Lung (tissue), 11 donors: ENCODE measurements at regions not wholly inside any gene's neighbourhood (a gene's known extent, or its start where the extent isn't known, plus 50 kb on each side); places are given as distances from the start of the nearest gene placed in this dataset.

Experiments used
- ATAC-seq: fragments of 200-7000 bp; cut with Tn5 transposase; one replicate; pipeline ENCODE4 v1.9.1; 2020; ENCODE audit warnings: moderate number of reproducible peaks; ENCODE audit not compliant: insufficient read depth, low FRiP score
- DNase-seq, 3 donors: peaks; one replicate each; pipeline ENCODE4 v3.0.0-alpha.2; 2013 to 2017
- H3K27ac ChIP-seq, 2 donors: one replicate each; pipeline ENCODE4 v1.5.1; 2013; ENCODE audit warnings: mild to moderate bottlenecking in 2 of 2, moderate library complexity in 2 of 2, control low read depth in 1 of 2, inconsistent platforms in 1 of 2, low read depth in 1 of 2, low read length in 1 of 2
- H3K27me3 ChIP-seq, 3 donors: one replicate each; pipeline ENCODE4 v1.5.1; 2013; ENCODE audit warnings: low read length in 2 of 3; ENCODE audit not compliant: control insufficient read depth in 3 of 3, insufficient read depth in 3 of 3
- H3K36me3 ChIP-seq, 4 donors: one replicate each; pipeline ENCODE4 v1.5.1; 2013; ENCODE audit warnings: low read length in 4 of 4, mild to moderate bottlenecking in 1 of 4, moderate library complexity in 1 of 4; ENCODE audit not compliant: control insufficient read depth in 4 of 4, insufficient read depth in 4 of 4
- H3K4me1 ChIP-seq, 5 donors: one replicate each; pipeline ENCODE4 v1.5.1; 2013; ENCODE audit warnings: low read length in 5 of 5, mild to moderate bottlenecking in 2 of 5, moderate library complexity in 1 of 5; ENCODE audit not compliant: control insufficient read depth in 5 of 5, insufficient read depth in 5 of 5
- H3K4me3 ChIP-seq: one replicate; pipeline ENCODE4 v1.5.1; 2013; ENCODE audit warnings: mild to moderate bottlenecking, control low read depth, moderate library complexity
- H3K9ac ChIP-seq, 2 donors: one replicate each; pipeline ENCODE4 v1.5.1; 2013; ENCODE audit warnings: low read length in 2 of 2, control low read depth in 1 of 2; ENCODE audit not compliant: insufficient read depth in 1 of 2
- H3K9me3 ChIP-seq, 4 donors: one replicate each; pipeline ENCODE4 v1.5.1; 2013; ENCODE audit warnings: low read length in 3 of 4, mild to moderate bottlenecking in 1 of 4, moderate library complexity in 1 of 4; ENCODE audit not compliant: control insufficient read depth in 4 of 4, insufficient read depth in 3 of 4
- WGBS, 2 donors: extraction: QIAGEN DNeasy Blood & Tissue Kit; methylation state at CpG; one replicate each; pipeline ENCODE4 v1.1.7; 2013; 5-methylcytosine and 5-hydroxymethylcytosine counted together
- TF ChIP-seq, protein P1 (sequence below): IDR thresholded peaks from 2 replicates; pipeline ENCODE4 v1.5.1; 2012; ENCODE audit warnings: mild to moderate bottlenecking; ENCODE audit errors: control extremely low read depth, extremely low read depth
- donor health status: control.
- donor health status: control.
- donor health status: Bipolar disorder and iron deficiency.
- donor health status: healthy.
- donor health status: DM: yes; HTN: yes; CAD: no.

DNA sequence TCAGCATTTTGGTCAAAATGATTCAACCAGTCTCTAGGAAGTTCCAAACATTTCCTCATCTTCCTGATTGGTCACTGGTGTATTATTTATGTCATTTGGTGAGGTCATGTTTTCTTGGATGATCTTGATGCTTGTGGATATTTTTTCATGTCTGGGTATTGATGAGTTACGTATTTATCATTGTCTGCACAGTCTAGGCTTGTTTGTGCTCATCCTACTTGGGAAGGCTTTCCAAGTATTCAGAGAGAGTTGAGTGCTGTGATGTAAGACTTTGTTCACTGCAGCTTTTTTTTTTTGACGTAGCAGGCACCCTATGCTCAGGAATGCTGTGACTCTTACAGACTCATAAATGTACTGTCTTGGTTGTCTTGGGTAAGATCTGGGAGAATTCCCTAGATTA is 509.5 kb downstream of the SLITRK1 start:
- Histone ChIP-seq H3K27ac (no peak overlapping the region), H3K4me1 (no peaks in the 10 kb centered on the region), H3K36me3 (no peaks in the 10 kb centered on the region), H3K9ac (no peak overlapping the region), H3K9me3 (peaks cover 0 to 7% (median 1%) of the 10 kb centered on the region in 4 donors), H3K4me3 (no peak overlapping the region), H3K27me3 (no peaks in the 10 kb centered on the region)
- WGBS, 2 donors = 35 to 66% methylated on average over 2 of the region's 2 CpGs
- DNase-seq = no peak
- ATAC-seq = no peak
- TF ChIP-seq, protein P1, sequence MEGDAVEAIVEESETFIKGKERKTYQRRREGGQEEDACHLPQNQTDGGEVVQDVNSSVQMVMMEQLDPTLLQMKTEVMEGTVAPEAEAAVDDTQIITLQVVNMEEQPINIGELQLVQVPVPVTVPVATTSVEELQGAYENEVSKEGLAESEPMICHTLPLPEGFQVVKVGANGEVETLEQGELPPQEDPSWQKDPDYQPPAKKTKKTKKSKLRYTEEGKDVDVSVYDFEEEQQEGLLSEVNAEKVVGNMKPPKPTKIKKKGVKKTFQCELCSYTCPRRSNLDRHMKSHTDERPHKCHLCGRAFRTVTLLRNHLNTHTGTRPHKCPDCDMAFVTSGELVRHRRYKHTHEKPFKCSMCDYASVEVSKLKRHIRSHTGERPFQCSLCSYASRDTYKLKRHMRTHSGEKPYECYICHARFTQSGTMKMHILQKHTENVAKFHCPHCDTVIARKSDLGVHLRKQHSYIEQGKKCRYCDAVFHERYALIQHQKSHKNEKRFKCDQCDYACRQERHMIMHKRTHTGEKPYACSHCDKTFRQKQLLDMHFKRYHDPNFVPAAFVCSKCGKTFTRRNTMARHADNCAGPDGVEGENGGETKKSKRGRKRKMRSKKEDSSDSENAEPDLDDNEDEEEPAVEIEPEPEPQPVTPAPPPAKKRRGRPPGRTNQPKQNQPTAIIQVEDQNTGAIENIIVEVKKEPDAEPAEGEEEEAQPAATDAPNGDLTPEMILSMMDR = no peak

DNA sequence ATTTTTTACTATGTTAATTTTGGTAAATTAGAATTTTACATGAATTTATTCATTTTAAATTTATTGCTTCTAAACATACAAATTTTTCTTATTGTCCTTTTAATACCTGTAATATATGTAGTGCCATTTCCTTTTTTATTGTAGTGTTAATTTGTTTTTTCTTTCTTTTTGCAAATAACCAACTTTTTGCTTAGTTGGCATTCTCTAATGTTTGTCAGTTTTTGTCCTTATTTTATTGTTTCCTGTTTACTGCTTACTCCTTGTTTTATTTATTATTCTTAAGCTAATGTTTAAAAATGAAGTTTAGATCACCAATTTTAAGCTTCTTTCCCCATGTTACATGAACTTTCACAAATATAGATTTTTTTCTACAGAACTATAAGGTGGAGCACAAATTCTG is 516.6 kb downstream of the SLITRK1 start:
- Histone ChIP-seq H3K9me3 (no peaks in the 10 kb centered on the region), H3K4me1 (no peaks in the 10 kb centered on the region), H3K9ac (no peak overlapping the region), H3K27ac (no peak overlapping the region), H3K4me3 (no peak overlapping the region), H3K27me3 (no peaks in the 10 kb centered on the region), H3K36me3 (no peaks in the 10 kb centered on the region)
- DNase-seq = no peak
- TF ChIP-seq, protein P1 = no peak
- ATAC-seq = no peak

GRCh38 chr13:83355041-83355440 is 527.2 kb downstream of the SLITRK1 start:
- Histone ChIP-seq H3K27ac (no peak overlapping the region), H3K27me3 (no peaks in the 10 kb centered on the region), H3K9me3 (no peaks in the 10 kb centered on the region), H3K4me1 (no peaks in the 10 kb centered on the region), H3K36me3 (no peaks in the 10 kb centered on the region), H3K9ac (no peak overlapping the region), H3K4me3 (no peak overlapping the region)
- TF ChIP-seq, protein P1 = no peak
- ATAC-seq = no peak
- no peak for DNase-seq
- WGBS, 2 donors = 89 to 93% methylated on average over 1 of the region's 1 CpG

- Histone ChIP-seq H3K4me3 (no peak overlapping the region), H3K4me1 (no peaks in the 10 kb centered on the region), H3K27me3 (no peaks in the 10 kb centered on the region), H3K9me3 (no peaks in the 10 kb centered on the region), H3K9ac (no peak overlapping the region), H3K27ac (no peak overlapping the region), H3K36me3 (no peaks in the 10 kb centered on the region)
- TF ChIP-seq, protein P1 = no peak
- DNase-seq (no peak), ATAC-seq (no peak)
- 56 to 73% methylated on average over 1 of the region's 1 CpG for WGBS, 2 donors
Observed at GRCh38 chr13:83352391-83352790, 529.9 kb downstream of the SLITRK1 start.
